SK-N-SH (cell line): ENCODE measurements at regions not wholly inside any gene's neighbourhood (a gene's known extent, or its start where the extent isn't known, plus 50 kb on each side); places are given as distances from the start of the nearest gene placed in this dataset.

Source experiments
- CTCF ChIA-PET: fragments of 300-600, 350-600 bp; formaldehyde crosslinking; extraction: SDS; loops from one replicate; lab custom pipeline; 2021; lab: Yijun Ruan, JAX
- POLR2A ChIA-PET: fragments of 350-600 bp; sonication (Branson Sonifier 250); formaldehyde crosslinking; extraction: SDS; loops from one replicate; lab custom pipeline; 2020; ENCODE audit warnings: antibody characterized with exemption, inconsistent platforms; lab: Yijun Ruan, JAX
- DNase-seq: peaks from one replicate; pipeline ENCODE4 v3.0.0; 2012
- H2AFZ ChIP-seq: fragments of 200-600 bp; sonication (generic); 2 replicates; pipeline ENCODE4 v1.8.1; 2016; ENCODE audit warnings: antibody characterized with exemption, mild to moderate bottlenecking, low read depth
- H3F3A ChIP-seq: fragments of 200-600 bp; sonication (generic); replicated peaks from 2 replicates; pipeline ENCODE3; 2016; ENCODE audit warnings: antibody characterized with exemption, mild to moderate bottlenecking; ENCODE audit not compliant: insufficient read depth
- H3K27ac ChIP-seq, 2 experiments: fragments of 200-500 bp in 1 of 2; fragments of 200-600 bp in 1 of 2; sonication (Bioruptor generic) in 1 of 2; sonication (generic), shearing (Covaris generic) in 1 of 2; 2 replicates each; pipeline versions ENCODE4 v1.5.1 to v1.6.1; 2014 to 2016; ENCODE audit warnings: low read depth in 2 of 2, inconsistent platforms in 1 of 2, low read length in 1 of 2, mild to moderate bottlenecking in 1 of 2, mixed read lengths in 1 of 2
- H3K27me3 ChIP-seq: fragments of 200-600 bp; sonication (generic), shearing (Covaris generic); 2 replicates; pipeline ENCODE4 v1.6.1; 2016; ENCODE audit warnings: mixed run types; ENCODE audit not compliant: insufficient read depth
- H3K36me3 ChIP-seq, 2 experiments: fragments of 200-500 bp in 1 of 2; fragments of 200-600 bp in 1 of 2; sonication (Bioruptor generic) in 1 of 2; sonication (generic) in 1 of 2; replicated peaks in 1 of 2; 2 replicates each; pipeline versions ENCODE3 to v1.5.1; 2014 to 2016; ENCODE audit warnings: low read length in 1 of 2, mild to moderate bottlenecking in 1 of 2; ENCODE audit not compliant: insufficient read depth in 2 of 2, control insufficient read depth in 1 of 2
- H3K4me1 ChIP-seq, 2 experiments: fragments of 200-500 bp in 1 of 2; fragments of 200-600 bp in 1 of 2; sonication (Bioruptor generic) in 1 of 2; sonication (generic), shearing (Covaris generic) in 1 of 2; 2 replicates each; pipeline versions ENCODE4 v1.5.1 to v1.6.1; 2014 to 2016; ENCODE audit warnings: low read depth in 1 of 2, low read length in 1 of 2, mixed run types in 1 of 2; ENCODE audit not compliant: insufficient read depth in 2 of 2, control insufficient read depth in 1 of 2
- H3K4me2 ChIP-seq: fragments of 200-600 bp; sonication (generic), shearing (Covaris generic); 2 replicates; pipeline ENCODE4 v1.6.1; 2017; ENCODE audit warnings: mixed run types
- H3K4me3 ChIP-seq, 2 experiments: fragments of 200-500 bp in 1 of 2; fragments of 200-600 bp in 1 of 2; sonication (Bioruptor generic) in 1 of 2; sonication (generic), shearing (Covaris generic) in 1 of 2; 2 replicates each; pipeline versions ENCODE4 v1.5.1 to v1.8.1; 2014 to 2016; ENCODE audit warnings: low read depth in 2 of 2, inconsistent platforms in 1 of 2, low read length in 1 of 2, mild to moderate bottlenecking in 1 of 2, mixed read lengths in 1 of 2, moderate library complexity in 1 of 2
- H3K79me2 ChIP-seq: fragments of 200-600 bp; sonication (generic); 2 replicates; pipeline ENCODE4 v1.8.1; 2017; ENCODE audit warnings: mild to moderate bottlenecking; ENCODE audit not compliant: insufficient read depth
- H3K9ac ChIP-seq: fragments of 200-600 bp; sonication (generic); 2 replicates; pipeline ENCODE4 v1.6.1; 2017; ENCODE audit warnings: mixed run types
- H3K9me2 ChIP-seq: fragments of 200-600 bp; sonication (generic); 2 replicates; pipeline ENCODE4 v1.6.1; 2017; ENCODE audit warnings: mixed run types
- H3K9me3 ChIP-seq: fragments of 200-600 bp; sonication (generic); 2 replicates; pipeline ENCODE4 v1.6.1; 2017; ENCODE audit warnings: mixed run types, mild to moderate bottlenecking, moderate library complexity
- H4K20me1 ChIP-seq: fragments of 200-600 bp; sonication (generic); 2 replicates; pipeline ENCODE4 v1.6.1; 2017; ENCODE audit warnings: mild to moderate bottlenecking, mixed run types; ENCODE audit not compliant: insufficient read depth
- CHD2 ChIP-seq: fragments of 150-350 bp; IDR thresholded peaks from 2 replicates; pipeline ENCODE4 v1.6.1; 2018; ENCODE audit warnings: low read length; ENCODE audit not compliant: partially characterized antibody
- ELF1 ChIP-seq: IDR thresholded peaks from 2 replicates; pipeline ENCODE4 v1.4.0; 2012
- EP300 ChIP-seq, 2 experiments: IDR thresholded peaks; 2 replicates each; pipeline versions ENCODE4 v1.4.0 to v1.6.1; 2012; ENCODE audit warnings: borderline replicate concordance in 1 of 2, low read depth in 1 of 2, low read length in 1 of 2
- EZH2phosphoT487 ChIP-seq: fragments of 200-600 bp; sonication (generic); IDR thresholded peaks from 2 replicates; pipeline ENCODE4 v1.6.1; 2017; ENCODE audit warnings: low read depth, mixed run types, mild to moderate bottlenecking, antibody characterized with exemption, moderate library complexity, borderline replicate concordance
- FOSL2 ChIP-seq: IDR thresholded peaks from 2 replicates; pipeline ENCODE4 v1.4.0; 2012; ENCODE audit warnings: low read depth, mild to moderate bottlenecking, moderate library complexity, borderline replicate concordance
- FOXJ3 ChIP-seq: sonication (generic); formaldehyde crosslinking; IDR thresholded peaks from 2 replicates; pipeline ENCODE4 v1.5.1; 2020; ENCODE audit warnings: mild to moderate bottlenecking, missing genetic modification reagents
- FOXM1 ChIP-seq: IDR thresholded peaks from 2 replicates; pipeline ENCODE4 v1.4.0; 2012; ENCODE audit warnings: low read depth, mild to moderate bottlenecking
- GABPA ChIP-seq: IDR thresholded peaks from 2 replicates; pipeline ENCODE4 v1.4.0; 2012; ENCODE audit warnings: low read depth, mild to moderate bottlenecking
- GATA2 ChIP-seq: sonication (generic); formaldehyde crosslinking; IDR thresholded peaks from 2 replicates; pipeline ENCODE4 v1.5.0; 2020; ENCODE audit warnings: mild to moderate bottlenecking, missing genetic modification reagents
- JUND ChIP-seq: IDR thresholded peaks from 2 replicates; pipeline ENCODE4 v1.4.0; 2012
- MEF2A ChIP-seq: IDR thresholded peaks from 2 replicates; pipeline ENCODE4 v1.4.0; 2012; ENCODE audit warnings: low read depth, borderline replicate concordance
- NFIC ChIP-seq: IDR thresholded peaks from 2 replicates; pipeline ENCODE4 v1.4.0; 2012; ENCODE audit warnings: borderline replicate concordance
- NRF1 ChIP-seq: IDR thresholded peaks from 2 replicates; pipeline ENCODE4 v1.6.1; 2012; ENCODE audit warnings: low read depth, mild to moderate bottlenecking, low read length
- POLR2AphosphoS5 ChIP-seq: IDR thresholded peaks from 2 replicates; pipeline ENCODE4 v1.6.1; 2012; ENCODE audit warnings: low read depth, low read length
- RAD21 ChIP-seq: IDR thresholded peaks from 2 replicates; pipeline ENCODE4 v1.6.1; 2012; ENCODE audit warnings: mild to moderate bottlenecking, low read length
- RCOR1 ChIP-seq: fragments of 150-350 bp; IDR thresholded peaks from 2 replicates; pipeline ENCODE4 v1.6.1; 2017; ENCODE audit warnings: antibody characterized with exemption, low read length
- RFX5 ChIP-seq: IDR thresholded peaks from 2 replicates; pipeline ENCODE4 v1.6.1; 2012; ENCODE audit warnings: mild to moderate bottlenecking, improper control_type of control experiment, low read length
- RXRA ChIP-seq: IDR thresholded peaks from 2 replicates; pipeline ENCODE4 v1.4.0; 2012; ENCODE audit warnings: low read depth, mild to moderate bottlenecking, borderline replicate concordance
- SMC3 ChIP-seq: IDR thresholded peaks from 2 replicates; pipeline ENCODE4 v1.6.1; 2012; ENCODE audit warnings: low read depth, low read length, improper control_type of control experiment
- TAF1 ChIP-seq: IDR thresholded peaks from 2 replicates; pipeline ENCODE4 v1.6.1; 2012; ENCODE audit warnings: low read depth, mild to moderate bottlenecking, low read length, moderate library complexity, borderline replicate concordance
- TCF12 ChIP-seq: IDR thresholded peaks from 2 replicates; pipeline ENCODE4 v1.4.0; 2012
- USF1 ChIP-seq: IDR thresholded peaks from 2 replicates; pipeline ENCODE4 v1.4.0; 2012; ENCODE audit warnings: low read depth, borderline replicate concordance
- YY1 ChIP-seq: IDR thresholded peaks from 2 replicates; pipeline ENCODE4 v1.4.0; 2012; ENCODE audit warnings: low read depth, mild to moderate bottlenecking
- WGBS: methylation state at CpG from one replicate; pipeline ENCODE4 v1.1.6; 2017; ENCODE audit warnings: low lambda C conversion rate; 5-methylcytosine and 5-hydroxymethylcytosine counted together
- TF ChIP-seq, protein P1 (sequence below): IDR thresholded peaks from 2 replicates; pipeline ENCODE4; 2012
- TF ChIP-seq, protein P2 (sequence below): IDR thresholded peaks from 2 replicates; pipeline ENCODE4 v1.4.0; 2012; ENCODE audit warnings: low read depth
- TF ChIP-seq, protein P3 (sequence below): fragments of 200-600 bp; sonication (generic); IDR thresholded peaks from 2 replicates; pipeline ENCODE4 v1.6.1; 2017; ENCODE audit warnings: antibody characterized with exemption, mild to moderate bottlenecking, moderate library complexity
- TF ChIP-seq, protein P4 (sequence below): IDR thresholded peaks from 2 replicates; pipeline ENCODE4 v1.6.1; 2012; ENCODE audit warnings: mild to moderate bottlenecking, low read depth, low read length, moderate library complexity

GRCh38 chr2:234203135-234203984, 152.9 kb downstream of the SPP2 start:
- peak overlapping the region in 1 of 2 experiments; percentile 57; a peak in 3 of 4 replicates for H3K4me3 ChIP-seq
- no peaks in the 10 kb centered on the region for H4K20me1 ChIP-seq
- ChIA-PET CTCF (no interaction called here), POLR2A (interaction anchor here (0.7 kb wide), 1 partner anchor 18 kb away, joined by 3 read pairs; no protein-coding TSS in a partner anchor)
- WGBS, result 7% methylated on average over 12 of the region's 12 CpGs
- no peaks in the 10 kb centered on the region for H3K36me3 ChIP-seq
- peak overlapping the region; percentile 81 for H2AFZ ChIP-seq
- no peaks in the 10 kb centered on the region for H3K79me2 ChIP-seq
- H3K9me3 ChIP-seq, result peaks cover 8% of the 10 kb centered on the region; the same call in 1 of the 2 replicates
- H3K27ac ChIP-seq, result peak overlapping the region; percentile 7 to 97; a peak in 3 of 4 replicates
- peak overlapping the region; percentile 90 for H3K4me2 ChIP-seq
- H3F3A ChIP-seq, result peaks cover 34% of the 10 kb centered on the region
- H3K27me3 ChIP-seq, result no peaks in the 10 kb centered on the region
- H3K4me1 ChIP-seq, result peaks cover 0 to 8% of the 10 kb centered on the region in 2 experiments; a peak in 2 of 4 replicates
- no peaks in the 10 kb centered on the region for H3K9me2 ChIP-seq
- DNase-seq, result no peak
- H3K9ac ChIP-seq, result peak overlapping the region; percentile 75
- TF ChIP-seq SMC3 (no peak), TAF1 (no peak), FOSL2 (peak; percentile 99), TCF12 (peak; percentile 91), ELF1 (no peak), FOXJ3 (CRISPR knock-in tag) (no peak), RAD21 (no peak), RXRA (peak; percentile 67; the same call in 1 of the 2 replicates), CHD2 (no peak), POLR2AphosphoS5 (peak; percentile 63; the same call in 1 of the 2 replicates), FOXM1 (0 out of 2 replicates have a peak, but pooled peaks have one; percentile 39), NFIC (peak; percentile 90), RCOR1 (no peak), NRF1 (no peak), USF1 (no peak), GATA2 (no peak), YY1 (0 out of 2 replicates have a peak, but pooled peaks have one; percentile 3), RFX5 (no peak), GABPA (no peak), MEF2A (peak; percentile 56; the same call in 1 of the 2 replicates), JUND (peak; percentile 97), EZH2phosphoT487 (no peak), EP300 (IDR thresholded peaks at IDR 0.05; ENCODE audit: borderline replicate concordance in 1 of 2, low read depth in 1 of 2, low read length in 1 of 2) (peak; percentile 19 to 97; a peak in 2 of 4 replicates)
- TF ChIP-seq, protein P1, sequence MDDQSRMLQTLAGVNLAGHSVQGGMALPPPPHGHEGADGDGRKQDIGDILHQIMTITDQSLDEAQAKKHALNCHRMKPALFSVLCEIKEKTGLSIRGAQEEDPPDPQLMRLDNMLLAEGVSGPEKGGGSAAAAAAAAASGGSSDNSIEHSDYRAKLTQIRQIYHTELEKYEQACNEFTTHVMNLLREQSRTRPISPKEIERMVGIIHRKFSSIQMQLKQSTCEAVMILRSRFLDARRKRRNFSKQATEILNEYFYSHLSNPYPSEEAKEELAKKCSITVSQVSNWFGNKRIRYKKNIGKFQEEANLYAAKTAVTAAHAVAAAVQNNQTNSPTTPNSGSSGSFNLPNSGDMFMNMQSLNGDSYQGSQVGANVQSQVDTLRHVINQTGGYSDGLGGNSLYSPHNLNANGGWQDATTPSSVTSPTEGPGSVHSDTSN, result peak; percentile 89
- TF ChIP-seq, protein P2, sequence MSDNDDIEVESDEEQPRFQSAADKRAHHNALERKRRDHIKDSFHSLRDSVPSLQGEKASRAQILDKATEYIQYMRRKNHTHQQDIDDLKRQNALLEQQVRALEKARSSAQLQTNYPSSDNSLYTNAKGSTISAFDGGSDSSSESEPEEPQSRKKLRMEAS, result no peak; the same call in 1 of the 2 replicates
- TF ChIP-seq, protein P3, sequence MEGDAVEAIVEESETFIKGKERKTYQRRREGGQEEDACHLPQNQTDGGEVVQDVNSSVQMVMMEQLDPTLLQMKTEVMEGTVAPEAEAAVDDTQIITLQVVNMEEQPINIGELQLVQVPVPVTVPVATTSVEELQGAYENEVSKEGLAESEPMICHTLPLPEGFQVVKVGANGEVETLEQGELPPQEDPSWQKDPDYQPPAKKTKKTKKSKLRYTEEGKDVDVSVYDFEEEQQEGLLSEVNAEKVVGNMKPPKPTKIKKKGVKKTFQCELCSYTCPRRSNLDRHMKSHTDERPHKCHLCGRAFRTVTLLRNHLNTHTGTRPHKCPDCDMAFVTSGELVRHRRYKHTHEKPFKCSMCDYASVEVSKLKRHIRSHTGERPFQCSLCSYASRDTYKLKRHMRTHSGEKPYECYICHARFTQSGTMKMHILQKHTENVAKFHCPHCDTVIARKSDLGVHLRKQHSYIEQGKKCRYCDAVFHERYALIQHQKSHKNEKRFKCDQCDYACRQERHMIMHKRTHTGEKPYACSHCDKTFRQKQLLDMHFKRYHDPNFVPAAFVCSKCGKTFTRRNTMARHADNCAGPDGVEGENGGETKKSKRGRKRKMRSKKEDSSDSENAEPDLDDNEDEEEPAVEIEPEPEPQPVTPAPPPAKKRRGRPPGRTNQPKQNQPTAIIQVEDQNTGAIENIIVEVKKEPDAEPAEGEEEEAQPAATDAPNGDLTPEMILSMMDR, result no peak
- TF ChIP-seq, protein P4, sequence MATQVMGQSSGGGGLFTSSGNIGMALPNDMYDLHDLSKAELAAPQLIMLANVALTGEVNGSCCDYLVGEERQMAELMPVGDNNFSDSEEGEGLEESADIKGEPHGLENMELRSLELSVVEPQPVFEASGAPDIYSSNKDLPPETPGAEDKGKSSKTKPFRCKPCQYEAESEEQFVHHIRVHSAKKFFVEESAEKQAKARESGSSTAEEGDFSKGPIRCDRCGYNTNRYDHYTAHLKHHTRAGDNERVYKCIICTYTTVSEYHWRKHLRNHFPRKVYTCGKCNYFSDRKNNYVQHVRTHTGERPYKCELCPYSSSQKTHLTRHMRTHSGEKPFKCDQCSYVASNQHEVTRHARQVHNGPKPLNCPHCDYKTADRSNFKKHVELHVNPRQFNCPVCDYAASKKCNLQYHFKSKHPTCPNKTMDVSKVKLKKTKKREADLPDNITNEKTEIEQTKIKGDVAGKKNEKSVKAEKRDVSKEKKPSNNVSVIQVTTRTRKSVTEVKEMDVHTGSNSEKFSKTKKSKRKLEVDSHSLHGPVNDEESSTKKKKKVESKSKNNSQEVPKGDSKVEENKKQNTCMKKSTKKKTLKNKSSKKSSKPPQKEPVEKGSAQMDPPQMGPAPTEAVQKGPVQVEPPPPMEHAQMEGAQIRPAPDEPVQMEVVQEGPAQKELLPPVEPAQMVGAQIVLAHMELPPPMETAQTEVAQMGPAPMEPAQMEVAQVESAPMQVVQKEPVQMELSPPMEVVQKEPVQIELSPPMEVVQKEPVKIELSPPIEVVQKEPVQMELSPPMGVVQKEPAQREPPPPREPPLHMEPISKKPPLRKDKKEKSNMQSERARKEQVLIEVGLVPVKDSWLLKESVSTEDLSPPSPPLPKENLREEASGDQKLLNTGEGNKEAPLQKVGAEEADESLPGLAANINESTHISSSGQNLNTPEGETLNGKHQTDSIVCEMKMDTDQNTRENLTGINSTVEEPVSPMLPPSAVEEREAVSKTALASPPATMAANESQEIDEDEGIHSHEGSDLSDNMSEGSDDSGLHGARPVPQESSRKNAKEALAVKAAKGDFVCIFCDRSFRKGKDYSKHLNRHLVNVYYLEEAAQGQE, result peak; percentile 45; the same call in 1 of the 2 replicates
